Embryonic facial prominence (tissue), 1 donor: ENCODE measurements at regions not wholly inside any gene's neighbourhood (a gene's known extent, or its start where the extent isn't known, plus 50 kb on each side); places are given as distances from the start of the nearest gene placed in this dataset.

ENCODE experiments used
- DNase-seq: peaks from one replicate; pipeline ENCODE4 v3.0.0-alpha.2; 2016; ENCODE audit errors: extremely low spot score

GRCh38 chr7:145276118-145276517 lies 440.3 kb upstream of the TPK1 start:
- no peak for DNase-seq

- no peak for DNase-seq
Observed at GRCh38 chr7:145269418-145270161, 433.7 kb upstream of the TPK1 start.

- DNase-seq = no peak
Observed at GRCh38 chr7:145265180-145265579, 429.3 kb upstream of the TPK1 start.

- no peak for DNase-seq
Observed at GRCh38 chr7:145263886-145264285, 428.0 kb upstream of the TPK1 start.

- DNase-seq = no peak
Observed at GRCh38 chr7:145252031-145252430, 416.2 kb upstream of the TPK1 start.

GRCh38 chr7:145224775-145225174 lies 388.9 kb upstream of the TPK1 start:
- no peak for DNase-seq

- no peak for DNase-seq
Observed at GRCh38 chr7:145219461-145219860, 383.6 kb upstream of the TPK1 start.

GRCh38 chr7:145216866-145217265 lies 381.0 kb upstream of the TPK1 start:
- DNase-seq = no peak

- no peak for DNase-seq
Observed at GRCh38 chr7:145212050-145212449, 376.2 kb upstream of the TPK1 start.

GRCh38 chr7:145211211-145211610 lies 375.4 kb upstream of the TPK1 start:
- no peak for DNase-seq

GRCh38 chr7:145193951-145194350 lies 358.1 kb upstream of the TPK1 start:
- DNase-seq = no peak

- DNase-seq = no peak
Observed at GRCh38 chr7:145184956-145185355, 349.1 kb upstream of the TPK1 start.

GRCh38 chr7:145183069-145183468 lies 347.2 kb upstream of the TPK1 start:
- no peak for DNase-seq

- DNase-seq = no peak
Observed at GRCh38 chr7:145175366-145175765, 339.5 kb upstream of the TPK1 start.

- DNase-seq = no peak
Observed at GRCh38 chr7:145169908-145170307, 334.1 kb upstream of the TPK1 start.

GRCh38 chr7:145168879-145169278 lies 333.0 kb upstream of the TPK1 start:
- no peak for DNase-seq

- no peak for DNase-seq
Observed at GRCh38 chr7:145168427-145168826, 332.6 kb upstream of the TPK1 start.

- no peak for DNase-seq
Observed at GRCh38 chr7:145156834-145157233, 321.0 kb upstream of the TPK1 start.

GRCh38 chr7:145152589-145152988 lies 316.7 kb upstream of the TPK1 start:
- no peak for DNase-seq

GRCh38 chr7:145151676-145152075 lies 315.8 kb upstream of the TPK1 start:
- DNase-seq = no peak

GRCh38 chr7:145147865-145148264 lies 312.0 kb upstream of the TPK1 start:
- DNase-seq = no peak

GRCh38 chr7:145143685-145144084 lies 307.8 kb upstream of the TPK1 start:
- DNase-seq = no peak

- DNase-seq = no peak
Observed at GRCh38 chr7:145134377-145134776, 298.5 kb upstream of the TPK1 start.

- no peak for DNase-seq
Observed at GRCh38 chr7:145123502-145123901, 287.6 kb upstream of the TPK1 start.
